MCF 10A (cell line): ENCODE measurements at regions not wholly inside any gene's neighbourhood (a gene's known extent, or its start where the extent isn't known, plus 50 kb on each side); places are given as distances from the start of the nearest gene placed in this dataset.

Experiments used
- BruUV-seq: library from RNA; stranded (reverse); fragments of 400-500 nt; replicated peaks from 2 replicates; lab custom pipeline; 2021; lab: Mats Ljungman, UMichigan
- CTCF ChIA-PET: fragments of 300-600 bp; sonication (Branson Sonifier 250); formaldehyde crosslinking; extraction: SDS; loops from one replicate; lab custom pipeline; 2021; ENCODE audit warnings: antibody characterized with exemption, inconsistent platforms; lab: Yijun Ruan, JAX
- POLR2A ChIA-PET: fragments of 300-600, 350-650 bp; sonication (Branson Sonifier 250); formaldehyde crosslinking; extraction: SDS; loops from one replicate; lab custom pipeline; 2020; ENCODE audit warnings: antibody characterized with exemption, inconsistent platforms; lab: Yijun Ruan, JAX
- DNase-seq: peaks from one replicate; pipeline ENCODE4 v3.0.0-alpha.2; 2018; ENCODE audit not compliant: unreplicated experiment
- H3K27ac Mint-ChIP-seq: one replicate; pipeline ENCODE4 v1.8.0; 2022; ENCODE audit warnings: mild to moderate bottlenecking, low read depth, mixed read lengths; ENCODE audit not compliant: unreplicated experiment
- H3K27me3 Mint-ChIP-seq: one replicate; pipeline ENCODE4 v1.8.0; 2022; ENCODE audit warnings: mixed read lengths; ENCODE audit not compliant: insufficient read depth, unreplicated experiment
- H3K36me3 Mint-ChIP-seq: one replicate; pipeline ENCODE4 v1.8.0; 2022; ENCODE audit warnings: mild to moderate bottlenecking, moderate library complexity, mixed read lengths; ENCODE audit not compliant: insufficient read depth, unreplicated experiment
- H3K4me1 Mint-ChIP-seq: one replicate; pipeline ENCODE4 v1.8.0; 2022; ENCODE audit warnings: mixed read lengths; ENCODE audit not compliant: insufficient read depth, unreplicated experiment
- H3K4me3 Mint-ChIP-seq: one replicate; pipeline ENCODE4 v1.8.0; 2022; ENCODE audit warnings: mild to moderate bottlenecking, moderate library complexity, mixed read lengths; ENCODE audit not compliant: unreplicated experiment
- H3K9me3 Mint-ChIP-seq: one replicate; pipeline ENCODE4 v1.8.0; 2022; ENCODE audit warnings: mixed read lengths; ENCODE audit not compliant: unreplicated experiment
- intact Hi-C: fragments of 100-400 bp; cut with micrococcal nuclease; formaldehyde crosslinking; loops from 2 replicates; pipeline ENCODE4 v1.14.1; 2022
- TF ChIP-seq, protein P1 (sequence below): fragments of 200-600 bp; IDR thresholded peaks from one replicate; pipeline ENCODE4 v1.8.0; 2022; ENCODE audit warnings: antibody characterized with exemption, mild to moderate bottlenecking; ENCODE audit not compliant: unreplicated experiment

DNA sequence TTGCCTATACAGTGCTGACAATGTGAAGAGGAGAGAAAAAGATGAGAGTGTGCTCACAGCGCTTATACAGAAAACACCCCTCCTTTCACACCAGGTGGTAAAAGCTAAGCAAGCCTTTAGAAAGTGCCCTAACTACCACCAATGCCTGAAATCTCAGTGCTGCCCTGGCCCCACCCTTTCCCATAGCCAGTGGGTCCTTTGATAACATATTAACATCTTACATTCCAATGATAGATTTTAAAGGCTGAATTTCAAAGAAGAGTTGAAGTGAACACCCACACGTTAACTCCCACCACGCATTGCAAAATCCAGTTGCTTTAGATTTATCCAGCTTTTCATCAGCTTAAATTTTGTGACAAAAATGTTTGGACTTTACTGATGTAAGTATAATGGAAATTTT lies 58.1 kb upstream of the SSX2IP start:
- Mint-ChIP-seq H3K36me3 (no peaks in the 10 kb centered on the region), H3K27ac (no peak overlapping the region), H3K9me3 (no peaks in the 10 kb centered on the region), H3K27me3 (no peaks in the 10 kb centered on the region), H3K4me1 (peaks cover 20% of the 10 kb centered on the region), H3K4me3 (no peak overlapping the region)
- POLR2A ChIA-PET = interaction anchor here (0.7 to 4.3 kb wide), 6 partner anchors 9 to 715 kb away, joined by 3 to 49 read pairs (median 7); partner anchors contain the start of genes GNG5, SPATA1 and SSX2IP
- no peak for DNase-seq
- intact Hi-C loops = no loop called here
- TF ChIP-seq, protein P1, sequence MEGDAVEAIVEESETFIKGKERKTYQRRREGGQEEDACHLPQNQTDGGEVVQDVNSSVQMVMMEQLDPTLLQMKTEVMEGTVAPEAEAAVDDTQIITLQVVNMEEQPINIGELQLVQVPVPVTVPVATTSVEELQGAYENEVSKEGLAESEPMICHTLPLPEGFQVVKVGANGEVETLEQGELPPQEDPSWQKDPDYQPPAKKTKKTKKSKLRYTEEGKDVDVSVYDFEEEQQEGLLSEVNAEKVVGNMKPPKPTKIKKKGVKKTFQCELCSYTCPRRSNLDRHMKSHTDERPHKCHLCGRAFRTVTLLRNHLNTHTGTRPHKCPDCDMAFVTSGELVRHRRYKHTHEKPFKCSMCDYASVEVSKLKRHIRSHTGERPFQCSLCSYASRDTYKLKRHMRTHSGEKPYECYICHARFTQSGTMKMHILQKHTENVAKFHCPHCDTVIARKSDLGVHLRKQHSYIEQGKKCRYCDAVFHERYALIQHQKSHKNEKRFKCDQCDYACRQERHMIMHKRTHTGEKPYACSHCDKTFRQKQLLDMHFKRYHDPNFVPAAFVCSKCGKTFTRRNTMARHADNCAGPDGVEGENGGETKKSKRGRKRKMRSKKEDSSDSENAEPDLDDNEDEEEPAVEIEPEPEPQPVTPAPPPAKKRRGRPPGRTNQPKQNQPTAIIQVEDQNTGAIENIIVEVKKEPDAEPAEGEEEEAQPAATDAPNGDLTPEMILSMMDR = no peak
- BruUV-seq = no TSS peak
- CTCF ChIA-PET = interaction anchor here (0.7 to 3.0 kb wide), 4 partner anchors 43 to 314 kb away, joined by 3 to 13 read pairs (median 4); no protein-coding TSS in a partner anchor

DNA sequence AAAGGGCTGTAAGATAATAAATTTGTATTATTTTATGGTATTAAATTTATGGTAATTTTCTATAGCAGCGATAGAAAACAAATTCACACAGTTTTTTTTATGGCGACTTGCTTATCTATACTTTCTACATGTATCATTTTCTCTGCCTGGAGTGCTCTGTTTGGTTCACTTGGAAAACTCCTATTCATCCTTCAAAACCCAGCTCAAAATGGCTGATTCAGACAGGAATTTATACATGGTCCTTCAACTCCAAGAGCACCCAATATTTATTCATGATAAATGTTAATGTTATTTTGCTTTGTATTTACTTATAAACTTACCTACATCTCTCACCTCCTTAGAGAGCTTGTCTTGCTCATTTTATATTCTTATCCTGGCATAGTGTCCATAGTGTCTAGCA lies 55.6 kb upstream of the SSX2IP start:
- H3K4me1 Mint-ChIP-seq = peaks cover 16% of the 10 kb centered on the region
- no peak for DNase-seq
- ChIA-PET CTCF (interaction anchor here (1.2 to 3.5 kb wide), 2 partner anchors 8 to 126 kb away, joined by 4 to 9 read pairs; no protein-coding TSS in a partner anchor), POLR2A (no interaction called here)
- H3K36me3 Mint-ChIP-seq = no peaks in the 10 kb centered on the region
- no peaks in the 10 kb centered on the region for H3K9me3 Mint-ChIP-seq
- TF ChIP-seq, protein P1 = no peak
- intact Hi-C loops = no loop called here
- no peaks in the 10 kb centered on the region for H3K27me3 Mint-ChIP-seq
- H3K27ac Mint-ChIP-seq = no peak overlapping the region
- no TSS peak for BruUV-seq
- no peak overlapping the region for H3K4me3 Mint-ChIP-seq

DNA sequence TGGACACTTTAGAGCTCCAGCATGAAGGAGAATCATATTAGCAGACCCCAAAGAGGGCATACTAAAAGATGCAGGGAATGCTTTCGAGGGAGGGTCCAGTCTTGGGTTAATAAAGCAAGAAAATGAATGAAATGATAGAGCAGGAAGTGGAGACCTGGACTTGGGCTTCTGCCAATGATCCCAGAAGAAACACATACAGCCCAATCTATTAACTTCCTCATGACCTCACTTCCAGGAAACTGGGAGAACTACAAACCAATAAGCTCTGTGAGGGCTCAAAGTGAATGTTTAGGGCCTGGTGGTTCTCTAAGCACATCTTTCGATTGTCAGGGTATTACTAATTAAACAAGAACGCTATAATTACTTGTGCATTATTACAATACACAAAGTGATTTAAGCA lies 53.6 kb upstream of the SSX2IP start:
- H3K27me3 Mint-ChIP-seq = no peaks in the 10 kb centered on the region
- no peaks in the 10 kb centered on the region for H3K36me3 Mint-ChIP-seq
- DNase-seq = no peak
- TF ChIP-seq, protein P1 = no peak
- no peaks in the 10 kb centered on the region for H3K9me3 Mint-ChIP-seq
- no TSS peak for BruUV-seq
- POLR2A ChIA-PET = no interaction called here
- intact Hi-C loops = no loop called here
- CTCF ChIA-PET = interaction anchor here (0.6 to 3.5 kb wide), 4 partner anchors 10 to 165 kb away, joined by 3 to 9 read pairs (median 4); no protein-coding TSS in a partner anchor
- H3K27ac Mint-ChIP-seq = no peak overlapping the region
- no peak overlapping the region for H3K4me3 Mint-ChIP-seq
- H3K4me1 Mint-ChIP-seq = no peaks in the 10 kb centered on the region

DNA sequence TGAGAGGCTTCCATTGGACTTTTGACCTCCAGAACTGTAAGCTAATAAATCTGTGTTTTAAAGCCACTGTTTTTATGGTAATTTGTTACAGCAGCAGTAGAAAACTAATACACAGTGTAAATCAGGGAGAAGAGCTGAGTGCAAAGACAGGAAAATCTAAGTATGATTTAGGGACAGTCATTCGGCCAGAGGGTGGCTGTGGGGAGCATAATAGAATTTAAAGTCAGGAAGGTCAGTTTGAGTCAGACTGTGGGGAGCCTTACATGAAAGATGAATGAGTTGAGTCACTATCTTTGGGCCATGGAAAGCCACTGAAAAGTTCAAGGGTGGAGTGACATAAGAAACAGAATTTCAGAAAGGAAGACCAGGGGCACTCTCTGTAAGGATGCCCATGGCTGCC lies 52.4 kb upstream of the SSX2IP start:
- Mint-ChIP-seq H3K27me3 (no peaks in the 10 kb centered on the region), H3K27ac (no peak overlapping the region), H3K36me3 (no peaks in the 10 kb centered on the region), H3K9me3 (no peaks in the 10 kb centered on the region), H3K4me1 (no peaks in the 10 kb centered on the region), H3K4me3 (no peak overlapping the region)
- ChIA-PET CTCF (interaction anchor here (0.6 to 3.5 kb wide), 3 partner anchors 11 to 308 kb away, joined by 3 to 9 read pairs (median 4); no protein-coding TSS in a partner anchor), POLR2A (interaction anchor here (0.7 kb wide), 1 partner anchor 22 kb away, joined by 3 read pairs; no protein-coding TSS in a partner anchor)
- BruUV-seq = no TSS peak
- TF ChIP-seq, protein P1 = no peak
- no peak for DNase-seq
- intact Hi-C loops = no loop called here
